Nephron (organoid): ENCODE measurements at regions not wholly inside any gene's neighbourhood (a gene's known extent, or its start where the extent isn't known, plus 50 kb on each side); places are given as distances from the start of the nearest gene placed in this dataset.
A peak's percentile ranks its signal among the peaks of the same experiment; 100 is the strongest.

ENCODE experiments used
- H3K27ac Mint-ChIP-seq, 3 experiments: 2 replicates each; pipeline ENCODE4 v1.8.0; 2020; ENCODE audit warnings: mixed read lengths in 3 of 3, mild to moderate bottlenecking in 2 of 3, moderate library complexity in 1 of 3
- H3K27me3 Mint-ChIP-seq: 2 replicates; pipeline ENCODE4 v1.8.0; 2021; ENCODE audit warnings: low read depth, mild to moderate bottlenecking, moderate library complexity, mixed read lengths
- H3K36me3 Mint-ChIP-seq: 2 replicates; pipeline ENCODE4 v1.8.0; 2020; ENCODE audit warnings: low read depth, mixed read lengths
- H3K4me1 Mint-ChIP-seq: 2 replicates; pipeline ENCODE4 v1.8.0; 2020; ENCODE audit warnings: mixed read lengths
- H3K4me3 Mint-ChIP-seq, 3 experiments: 2 replicates each; pipeline ENCODE4 v1.8.0; 2020; ENCODE audit warnings: mild to moderate bottlenecking in 3 of 3, mixed read lengths in 3 of 3, moderate library complexity in 2 of 3
- H3K9me3 Mint-ChIP-seq: 2 replicates; pipeline ENCODE4 v1.8.0; 2020; ENCODE audit warnings: mixed read lengths
- TF ChIP-seq, protein P1 (sequence below), 3 experiments: fragments of 200-600 bp; sonication (generic); IDR thresholded peaks; one replicate each; pipeline ENCODE4 v1.5.0; 2021; ENCODE audit warnings: antibody characterized with exemption in 3 of 3; ENCODE audit not compliant: unreplicated experiment in 3 of 3

DNA sequence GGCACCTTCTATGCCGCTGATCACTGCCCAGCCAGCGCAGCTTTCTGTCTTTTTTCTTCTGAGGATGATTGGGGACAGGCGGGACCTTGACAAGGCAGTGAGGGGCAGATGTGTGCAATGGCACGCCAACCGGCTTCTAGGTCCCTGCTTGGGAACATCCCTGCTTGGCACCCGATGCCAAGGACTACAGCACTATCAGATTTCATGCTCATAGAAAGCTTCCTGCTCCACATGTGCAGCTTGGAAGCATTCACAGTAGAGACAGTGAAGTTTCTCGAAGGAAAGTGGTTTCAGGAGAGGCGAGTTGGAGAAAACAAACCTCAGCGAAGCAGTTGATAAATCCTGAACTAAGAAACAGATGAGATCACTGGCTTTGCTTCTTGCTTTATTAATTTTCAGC, 267.5 kb upstream of the HABP2 start:
- Mint-ChIP-seq H3K27ac (peak overlapping the region in 1 of 3 experiments; percentile 52), H3K9me3 (no peaks in the 10 kb centered on the region), H3K27me3 (peaks cover 14% of the 10 kb centered on the region), H3K4me3 (no peak overlapping the region), H3K36me3 (no peaks in the 10 kb centered on the region), H3K4me1 (peaks cover 6% of the 10 kb centered on the region)
- TF ChIP-seq, protein P1, sequence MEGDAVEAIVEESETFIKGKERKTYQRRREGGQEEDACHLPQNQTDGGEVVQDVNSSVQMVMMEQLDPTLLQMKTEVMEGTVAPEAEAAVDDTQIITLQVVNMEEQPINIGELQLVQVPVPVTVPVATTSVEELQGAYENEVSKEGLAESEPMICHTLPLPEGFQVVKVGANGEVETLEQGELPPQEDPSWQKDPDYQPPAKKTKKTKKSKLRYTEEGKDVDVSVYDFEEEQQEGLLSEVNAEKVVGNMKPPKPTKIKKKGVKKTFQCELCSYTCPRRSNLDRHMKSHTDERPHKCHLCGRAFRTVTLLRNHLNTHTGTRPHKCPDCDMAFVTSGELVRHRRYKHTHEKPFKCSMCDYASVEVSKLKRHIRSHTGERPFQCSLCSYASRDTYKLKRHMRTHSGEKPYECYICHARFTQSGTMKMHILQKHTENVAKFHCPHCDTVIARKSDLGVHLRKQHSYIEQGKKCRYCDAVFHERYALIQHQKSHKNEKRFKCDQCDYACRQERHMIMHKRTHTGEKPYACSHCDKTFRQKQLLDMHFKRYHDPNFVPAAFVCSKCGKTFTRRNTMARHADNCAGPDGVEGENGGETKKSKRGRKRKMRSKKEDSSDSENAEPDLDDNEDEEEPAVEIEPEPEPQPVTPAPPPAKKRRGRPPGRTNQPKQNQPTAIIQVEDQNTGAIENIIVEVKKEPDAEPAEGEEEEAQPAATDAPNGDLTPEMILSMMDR (IDR thresholded peaks at IDR 0.05; ENCODE audit: unreplicated experiment in 3 of 3): no peak

DNA sequence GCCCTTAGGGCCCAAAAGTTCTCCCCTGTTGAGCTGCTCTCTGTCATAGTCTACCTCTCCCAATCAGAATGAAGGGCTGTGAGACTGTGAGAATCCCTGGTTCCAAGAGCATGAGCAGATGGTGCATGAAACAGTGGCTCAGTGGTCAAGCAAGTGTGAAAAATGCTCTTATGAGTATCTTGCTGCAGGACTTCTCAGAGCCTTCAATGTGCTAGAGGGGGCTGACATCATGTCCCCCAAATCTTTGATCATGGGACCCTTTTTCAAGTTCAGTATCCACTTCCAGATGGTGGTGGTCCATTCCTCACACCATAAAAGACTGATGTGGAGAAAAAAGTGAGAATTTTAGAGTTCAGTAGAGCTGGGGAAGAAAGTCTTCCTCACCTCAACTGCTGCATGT, 265.3 kb upstream of the HABP2 start:
- no peak overlapping the region for H3K4me3 Mint-ChIP-seq
- H3K36me3 Mint-ChIP-seq: no peaks in the 10 kb centered on the region
- H3K9me3 Mint-ChIP-seq: no peaks in the 10 kb centered on the region
- H3K27ac Mint-ChIP-seq: no peak overlapping the region
- TF ChIP-seq, protein P1 (IDR thresholded peaks at IDR 0.05; ENCODE audit: unreplicated experiment in 3 of 3): no peak
- peaks cover 14% of the 10 kb centered on the region for H3K27me3 Mint-ChIP-seq
- peaks cover 20% of the 10 kb centered on the region for H3K4me1 Mint-ChIP-seq

DNA sequence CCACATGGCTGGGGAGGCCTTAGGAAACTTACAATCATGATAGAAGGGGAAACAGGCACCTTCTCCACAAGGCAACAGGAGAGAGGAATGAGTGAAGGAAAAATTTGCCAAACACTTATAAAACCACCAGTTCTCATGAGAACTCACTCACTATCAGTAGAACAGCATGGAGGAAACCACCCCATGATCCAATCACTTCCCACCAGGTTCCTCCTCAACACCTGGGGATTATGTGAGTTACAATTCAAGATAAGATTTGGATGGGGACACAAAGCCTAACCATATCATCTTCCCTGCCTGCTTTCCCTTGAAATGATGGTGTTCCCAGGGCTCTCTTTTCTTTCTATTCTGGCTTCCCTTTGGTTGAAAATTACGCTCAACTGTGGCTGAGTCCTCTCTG, 262.7 kb upstream of the HABP2 start:
- Mint-ChIP-seq H3K27ac (no peak overlapping the region), H3K4me3 (no peak overlapping the region), H3K4me1 (peaks cover 20% of the 10 kb centered on the region), H3K9me3 (no peaks in the 10 kb centered on the region), H3K36me3 (no peaks in the 10 kb centered on the region), H3K27me3 (peaks cover 10% of the 10 kb centered on the region)
- TF ChIP-seq, protein P1 (IDR thresholded peaks at IDR 0.05; ENCODE audit: unreplicated experiment in 3 of 3): no peak

DNA sequence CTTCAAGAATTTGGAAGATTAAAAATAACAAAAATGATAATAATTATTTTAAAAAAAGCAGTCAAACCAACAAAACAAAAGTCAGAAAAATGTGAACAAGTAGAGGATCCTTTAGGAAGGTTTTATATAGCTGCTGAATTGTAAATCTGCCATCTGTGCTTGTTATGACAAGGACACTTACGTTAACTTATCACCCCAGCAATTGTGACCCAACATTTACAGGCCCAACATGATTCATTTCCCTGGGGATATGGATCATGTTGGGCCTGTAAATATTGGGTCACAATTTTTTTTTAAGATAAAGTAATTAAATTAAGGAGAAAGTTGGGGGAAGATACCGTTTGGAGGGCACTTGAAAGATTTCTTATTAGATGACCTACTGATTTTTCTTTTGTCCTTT, 261.4 kb upstream of the HABP2 start:
- TF ChIP-seq, protein P1 (IDR thresholded peaks at IDR 0.05; ENCODE audit: unreplicated experiment in 3 of 3): no peak

DNA sequence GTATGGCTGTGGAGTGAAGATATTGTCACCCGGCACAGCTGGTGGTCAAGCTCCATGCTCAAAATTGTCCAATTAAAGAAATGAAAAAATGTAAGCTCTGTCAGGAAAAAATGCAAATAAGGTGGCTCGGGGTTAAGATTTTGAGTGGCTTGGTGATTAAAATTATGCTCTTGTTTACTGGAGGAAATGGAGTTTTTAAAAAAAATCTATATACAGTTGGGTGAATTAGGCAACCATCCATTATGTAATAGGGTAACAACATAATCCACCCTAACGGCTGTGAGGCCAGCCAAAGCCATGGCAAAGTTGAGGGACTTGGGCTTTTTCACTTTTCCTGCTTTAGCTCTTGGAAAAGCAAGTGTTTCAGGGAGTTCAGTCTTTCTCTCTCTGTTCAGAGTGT, 260.8 kb upstream of the HABP2 start:
- no peaks in the 10 kb centered on the region for H3K36me3 Mint-ChIP-seq
- peaks cover 9% of the 10 kb centered on the region for H3K27me3 Mint-ChIP-seq
- H3K27ac Mint-ChIP-seq: no peak overlapping the region
- H3K4me3 Mint-ChIP-seq: no peak overlapping the region
- peaks cover 14% of the 10 kb centered on the region for H3K4me1 Mint-ChIP-seq
- TF ChIP-seq, protein P1 (IDR thresholded peaks at IDR 0.05; ENCODE audit: unreplicated experiment in 3 of 3): no peak
- H3K9me3 Mint-ChIP-seq: no peaks in the 10 kb centered on the region

More for the DNA sequence above, 261.4 kb upstream of the HABP2 start:
- H3K4me3 Mint-ChIP-seq: no peak overlapping the region
- peaks cover 14% of the 10 kb centered on the region for H3K4me1 Mint-ChIP-seq
- H3K27ac Mint-ChIP-seq: no peak overlapping the region
- no peaks in the 10 kb centered on the region for H3K9me3 Mint-ChIP-seq
- peaks cover 8% of the 10 kb centered on the region for H3K27me3 Mint-ChIP-seq
- H3K36me3 Mint-ChIP-seq: no peaks in the 10 kb centered on the region

DNA sequence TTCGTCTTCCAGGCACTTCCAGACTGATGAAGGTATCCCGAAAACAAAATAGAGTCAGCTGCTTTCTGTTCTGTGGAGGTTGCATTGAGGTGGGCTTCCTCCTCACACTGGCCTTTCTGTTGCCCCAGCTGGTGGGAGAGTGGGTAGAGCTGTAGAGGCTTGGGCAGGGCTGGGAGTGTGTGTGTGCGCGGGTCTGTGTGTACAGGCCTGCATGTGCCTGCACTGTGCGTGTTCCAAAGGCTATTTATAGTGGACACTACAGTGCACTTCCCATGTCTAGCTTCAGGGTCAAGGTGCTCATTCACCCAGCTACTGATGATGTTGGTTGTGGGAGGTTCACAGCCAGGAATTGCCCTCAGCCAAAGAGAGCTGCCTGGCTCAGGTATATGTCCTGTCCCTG, 260.1 kb upstream of the HABP2 start:
- H3K4me3 Mint-ChIP-seq: no peak overlapping the region
- H3K27ac Mint-ChIP-seq: no peak overlapping the region
- TF ChIP-seq, protein P1 (IDR thresholded peaks at IDR 0.05; ENCODE audit: unreplicated experiment in 3 of 3): no peak
- peaks cover 14% of the 10 kb centered on the region for H3K4me1 Mint-ChIP-seq
- H3K36me3 Mint-ChIP-seq: no peaks in the 10 kb centered on the region
- H3K9me3 Mint-ChIP-seq: no peaks in the 10 kb centered on the region
- peaks cover 13% of the 10 kb centered on the region for H3K27me3 Mint-ChIP-seq
